H1 (cell line): ENCODE measurements at regions not wholly inside any gene's neighbourhood (a gene's known extent, or its start where the extent isn't known, plus 50 kb on each side); places are given as distances from the start of the nearest gene placed in this dataset.

Source experiments
- CBX8 ChIP-seq: fragments of 300-800, 300-1000 bp; sonication (generic); IDR thresholded peaks from 2 replicates; pipeline ENCODE4 v1.7.1; 2016; ENCODE audit warnings: low read depth, low read length, borderline replicate concordance
- EZH2 ChIP-seq: fragments of 200-600 bp; sonication (generic); IDR thresholded peaks from 2 replicates; pipeline ENCODE4 v1.7.1; 2012; ENCODE audit warnings: low read depth, mild to moderate bottlenecking, moderate library complexity, low read length, inconsistent platforms; ENCODE audit not compliant: severe bottlenecking
- MAFK ChIP-seq: IDR thresholded peaks from 2 replicates; pipeline ENCODE4 v1.6.1; 2012; ENCODE audit warnings: low read depth, mild to moderate bottlenecking, improper control_type of control experiment, low read length
- POLR2AphosphoS5 ChIP-seq: IDR thresholded peaks from 2 replicates; pipeline ENCODE4 v1.6.1; 2011; ENCODE audit warnings: low read depth, low read length
- RFX5 ChIP-seq: IDR thresholded peaks from 2 replicates; pipeline ENCODE4 v1.6.1; 2011; ENCODE audit warnings: low read depth, low read length, improper control_type of control experiment, borderline replicate concordance
- SIN3A ChIP-seq, 2 experiments: IDR thresholded peaks in 1 of 2; conservative IDR thresholded peaks in 1 of 2; 2 replicates each; pipeline ENCODE4 v1.6.1; 2011 to 2012; ENCODE audit warnings: low read length in 2 of 2, improper control_type of control experiment in 1 of 2, low read depth in 1 of 2, mild to moderate bottlenecking in 1 of 2
- YY1 ChIP-seq: IDR thresholded peaks from 2 replicates; pipeline ENCODE4 v1.6.1; 2011; ENCODE audit warnings: low read depth, mild to moderate bottlenecking, low read length
- TF ChIP-seq, protein P1 (sequence below), 3 experiments: IDR thresholded peaks; 1 replicate in 2 of 3; 2 replicates in 1 of 3; pipeline versions ENCODE4 v1.5.1 to v1.6.1; 2011; ENCODE audit warnings: low read length in 3 of 3, mild to moderate bottlenecking in 3 of 3, inconsistent platforms in 2 of 3, low read depth in 1 of 3, moderate library complexity in 1 of 3; ENCODE audit not compliant: insufficient read depth in 1 of 3; ENCODE audit errors: control extremely low read depth in 1 of 3
- TF ChIP-seq, protein P2 (sequence below): IDR thresholded peaks from 2 replicates; pipeline ENCODE4 v1.6.1; 2011; ENCODE audit warnings: low read length, improper control_type of control experiment

- TF ChIP-seq, protein P1, sequence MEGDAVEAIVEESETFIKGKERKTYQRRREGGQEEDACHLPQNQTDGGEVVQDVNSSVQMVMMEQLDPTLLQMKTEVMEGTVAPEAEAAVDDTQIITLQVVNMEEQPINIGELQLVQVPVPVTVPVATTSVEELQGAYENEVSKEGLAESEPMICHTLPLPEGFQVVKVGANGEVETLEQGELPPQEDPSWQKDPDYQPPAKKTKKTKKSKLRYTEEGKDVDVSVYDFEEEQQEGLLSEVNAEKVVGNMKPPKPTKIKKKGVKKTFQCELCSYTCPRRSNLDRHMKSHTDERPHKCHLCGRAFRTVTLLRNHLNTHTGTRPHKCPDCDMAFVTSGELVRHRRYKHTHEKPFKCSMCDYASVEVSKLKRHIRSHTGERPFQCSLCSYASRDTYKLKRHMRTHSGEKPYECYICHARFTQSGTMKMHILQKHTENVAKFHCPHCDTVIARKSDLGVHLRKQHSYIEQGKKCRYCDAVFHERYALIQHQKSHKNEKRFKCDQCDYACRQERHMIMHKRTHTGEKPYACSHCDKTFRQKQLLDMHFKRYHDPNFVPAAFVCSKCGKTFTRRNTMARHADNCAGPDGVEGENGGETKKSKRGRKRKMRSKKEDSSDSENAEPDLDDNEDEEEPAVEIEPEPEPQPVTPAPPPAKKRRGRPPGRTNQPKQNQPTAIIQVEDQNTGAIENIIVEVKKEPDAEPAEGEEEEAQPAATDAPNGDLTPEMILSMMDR (IDR thresholded peaks at IDR 0.05; ENCODE audit: control extremely low read depth in 1 of 3, insufficient read depth in 1 of 3, low read depth in 1 of 3, low read length in 3 of 3), result no peak
- no peak for TF ChIP-seq YY1
- TF ChIP-seq EZH2, result no peak
- TF ChIP-seq, protein P2, sequence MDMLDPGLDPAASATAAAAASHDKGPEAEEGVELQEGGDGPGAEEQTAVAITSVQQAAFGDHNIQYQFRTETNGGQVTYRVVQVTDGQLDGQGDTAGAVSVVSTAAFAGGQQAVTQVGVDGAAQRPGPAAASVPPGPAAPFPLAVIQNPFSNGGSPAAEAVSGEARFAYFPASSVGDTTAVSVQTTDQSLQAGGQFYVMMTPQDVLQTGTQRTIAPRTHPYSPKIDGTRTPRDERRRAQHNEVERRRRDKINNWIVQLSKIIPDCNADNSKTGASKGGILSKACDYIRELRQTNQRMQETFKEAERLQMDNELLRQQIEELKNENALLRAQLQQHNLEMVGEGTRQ, result no peak
- no peak for TF ChIP-seq RFX5
- TF ChIP-seq MAFK, result no peak; the same call in 1 of the 2 replicates
- no peak for TF ChIP-seq SIN3A (conservative IDR thresholded peaks at IDR 0.05 in 1 of 2, IDR thresholded peaks at IDR 0.05 in 1 of 2; ENCODE audit: low read depth in 1 of 2, low read length in 2 of 2)
- no peak for TF ChIP-seq CBX8
- no peak for TF ChIP-seq POLR2AphosphoS5
Observed at GRCh38 chr2:88831071-88831791, 139.8 kb downstream of the RPIA start.
